ENCODE measurements at regions not wholly inside any gene's neighbourhood (a gene's known extent, or its start where the extent isn't known, plus 50 kb on each side); places are given as distances from the start of the nearest gene placed in this dataset.

GRCh38 chr10:78968300-78968942 is 100.3 kb upstream of the ZMIZ1 start:
- TF ChIP-seq CTCF (conservative IDR thresholded peaks at IDR 0.05; ENCODE audit: low read depth, low read length): no peak
- TF ChIP-seq EZH2 (IDR thresholded peaks at IDR 0.05; ENCODE audit: borderline replicate concordance, low read depth, low read length, poor library complexity, severe bottlenecking): no peak
